Stimulated activated CD4-positive, alpha-beta T cell treated with anti-CD3 and anti-CD28 coated beads, Interleukin-4, amount 100 ng/mL, for 1 hour (primary cell): ENCODE measurements at regions not wholly inside any gene's neighbourhood (a gene's known extent, or its start where the extent isn't known, plus 50 kb on each side); places are given as distances from the start of the nearest gene placed in this dataset.
"Not testable (repeated sequence)": the region's sequence is repeated elsewhere in the genome, so short reads cannot be mapped to it uniquely, and the experiment has no call there.

Experiments used
- DNase-seq: peaks from one replicate; pipeline ENCODE4 v3.0.0-alpha.2; 2020

- DNase-seq: not testable (repeated sequence)
Measured at GRCh38 chr10:107950411-107951062, 786.0 kb upstream of the SORCS1 start.

GRCh38 chr10:107942826-107943225 lies 778.3 kb upstream of the SORCS1 start:
- DNase-seq: no peak

- DNase-seq: no peak
Measured at GRCh38 chr10:107933076-107933475, 768.6 kb upstream of the SORCS1 start.

- no peak for DNase-seq
Measured at GRCh38 chr10:107931808-107932207, 767.3 kb upstream of the SORCS1 start.

- DNase-seq: no peak
Measured at GRCh38 chr10:107930037-107930436, 765.5 kb upstream of the SORCS1 start.

- no peak for DNase-seq
Measured at GRCh38 chr10:107924458-107924857, 760.0 kb upstream of the SORCS1 start.

GRCh38 chr10:107919626-107920235 lies 755.2 kb upstream of the SORCS1 start:
- DNase-seq: no peak

- no peak for DNase-seq
Measured at GRCh38 chr10:107918171-107918570, 753.7 kb upstream of the SORCS1 start.

GRCh38 chr10:107915215-107915610 lies 750.7 kb upstream of the SORCS1 start:
- no peak for DNase-seq

GRCh38 chr10:107914450-107915214 lies 750.1 kb upstream of the SORCS1 start:
- DNase-seq: no peak

GRCh38 chr10:107913317-107914294 lies 749.1 kb upstream of the SORCS1 start:
- no peak for DNase-seq

- DNase-seq: no peak
Measured at GRCh38 chr10:107901076-107901475, 736.6 kb upstream of the SORCS1 start.

- DNase-seq: no peak
Measured at GRCh38 chr10:107900131-107900530, 735.6 kb upstream of the SORCS1 start.

- DNase-seq: no peak
Measured at GRCh38 chr10:107899502-107900062, 735.1 kb upstream of the SORCS1 start.

- no peak for DNase-seq
Measured at GRCh38 chr10:107899075-107899474, 734.6 kb upstream of the SORCS1 start.

- no peak for DNase-seq
Measured at GRCh38 chr10:107898392-107898791, 733.9 kb upstream of the SORCS1 start.

- DNase-seq: no peak
Measured at GRCh38 chr10:107894516-107894915, 730.0 kb upstream of the SORCS1 start.

- no peak for DNase-seq
Measured at GRCh38 chr10:107889105-107889504, 724.6 kb upstream of the SORCS1 start.

GRCh38 chr10:107880185-107880584 lies 715.7 kb upstream of the SORCS1 start:
- no peak for DNase-seq

- DNase-seq: no peak
Measured at GRCh38 chr10:107873007-107873406, 708.5 kb upstream of the SORCS1 start.

GRCh38 chr10:107865691-107866090 lies 701.2 kb upstream of the SORCS1 start:
- no peak for DNase-seq

- no peak for DNase-seq
Measured at GRCh38 chr10:107859065-107859464, 694.6 kb upstream of the SORCS1 start.

- DNase-seq: no peak
Measured at GRCh38 chr10:107856047-107856315, 691.5 kb upstream of the SORCS1 start.
